Central memory CD4-positive, alpha-beta T cell (primary cell): ENCODE measurements at regions not wholly inside any gene's neighbourhood (a gene's known extent, or its start where the extent isn't known, plus 50 kb on each side); places are given as distances from the start of the nearest gene placed in this dataset.

Source experiments
- DNase-seq: peaks from one replicate; pipeline ENCODE4 v3.0.0; 2022

- no peak for DNase-seq
Measured at GRCh38 chr2:57987835-57988573, 58.6 kb upstream of the VRK2 start.

GRCh38 chr2:57990118-57990725 is 56.4 kb upstream of the VRK2 start:
- DNase-seq = no peak
